ENCODE measurements at regions not wholly inside any gene's neighbourhood (a gene's known extent, or its start where the extent isn't known, plus 50 kb on each side); places are given as distances from the start of the nearest gene placed in this dataset.
A peak's percentile ranks its signal among the peaks of the same experiment; 100 is the strongest.
"Not testable (repeated sequence)": the region's sequence is repeated elsewhere in the genome, so short reads cannot be mapped to it uniquely, and the experiment has no call there.

DNA sequence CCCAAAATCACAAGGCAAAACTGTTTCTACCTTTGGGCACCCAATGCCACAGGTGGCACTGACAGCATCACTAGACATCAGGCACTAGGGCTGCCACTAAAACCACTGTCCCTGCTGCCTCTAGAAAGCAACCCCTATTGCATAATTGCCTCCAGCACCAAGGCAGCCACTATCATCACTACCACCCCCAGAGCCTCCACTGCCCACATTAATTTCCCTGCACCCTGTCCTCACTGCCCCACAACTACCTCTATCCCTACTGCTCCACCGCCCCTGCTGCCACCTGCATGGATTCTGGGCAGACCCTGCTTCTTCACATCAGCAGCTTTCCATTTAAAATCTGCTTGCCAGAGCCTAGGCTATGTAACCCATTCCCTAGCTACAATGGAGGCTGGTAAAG is 68.6 kb upstream of the CACHD1 start:
- Mint-ChIP-seq H3K27ac (no peak overlapping the region), H3K9me3 (no peaks in the 10 kb centered on the region), H3K36me3 (no peaks in the 10 kb centered on the region)
- ATAC-seq (no peak), DNase-seq (ENCODE audit: low spot score in 2 of 2) (no peak)

DNA sequence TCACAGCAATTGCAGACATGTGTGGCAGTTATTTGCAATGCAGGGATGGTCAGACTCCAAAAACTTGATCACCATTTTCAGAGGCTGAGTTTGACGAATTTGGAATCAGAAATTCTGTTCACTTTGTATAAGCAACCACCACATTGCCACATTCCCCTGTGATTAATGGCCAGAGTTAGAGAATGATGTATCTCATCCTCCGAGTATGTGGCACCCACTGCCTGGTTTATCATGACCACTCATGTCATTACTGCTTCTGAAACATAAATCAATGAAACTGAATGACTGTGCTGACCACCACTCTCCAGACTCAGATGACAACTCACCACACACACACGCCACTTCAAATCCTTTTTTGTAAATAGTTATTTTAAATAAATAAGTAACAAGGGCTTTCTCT is 66.6 kb upstream of the CACHD1 start:
- Mint-ChIP-seq H3K27ac (no peak overlapping the region), H3K36me3 (no peaks in the 10 kb centered on the region), H3K9me3 (no peaks in the 10 kb centered on the region)
- DNase-seq (ENCODE audit: low spot score in 2 of 2), result no peak
- ATAC-seq, result peak; percentile 41 to 57

DNA sequence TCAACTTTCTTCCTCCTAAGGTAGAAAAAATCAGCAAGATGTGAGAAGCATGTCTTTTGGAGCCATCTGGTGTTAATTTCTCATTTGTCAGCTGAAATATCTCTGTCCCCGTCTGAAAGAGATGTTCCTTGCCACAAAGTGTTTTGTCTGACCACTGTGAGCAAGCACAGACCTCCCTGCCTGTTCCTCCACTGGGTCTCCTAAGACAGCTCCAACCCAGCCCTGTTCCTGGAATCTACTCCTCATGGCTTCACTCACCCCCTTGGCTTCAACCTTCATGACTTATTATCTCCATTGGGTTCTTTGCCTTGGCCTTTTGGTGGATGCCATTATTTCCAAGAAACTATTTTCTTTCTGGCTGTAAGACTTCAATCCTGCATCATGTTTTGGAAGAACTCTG is 65.7 kb upstream of the CACHD1 start:
- ATAC-seq (no peak), DNase-seq (ENCODE audit: low spot score in 2 of 2) (no peak)
- Mint-ChIP-seq H3K36me3 (no peaks in the 10 kb centered on the region), H3K9me3 (no peaks in the 10 kb centered on the region), H3K27ac (no peak overlapping the region)

DNA sequence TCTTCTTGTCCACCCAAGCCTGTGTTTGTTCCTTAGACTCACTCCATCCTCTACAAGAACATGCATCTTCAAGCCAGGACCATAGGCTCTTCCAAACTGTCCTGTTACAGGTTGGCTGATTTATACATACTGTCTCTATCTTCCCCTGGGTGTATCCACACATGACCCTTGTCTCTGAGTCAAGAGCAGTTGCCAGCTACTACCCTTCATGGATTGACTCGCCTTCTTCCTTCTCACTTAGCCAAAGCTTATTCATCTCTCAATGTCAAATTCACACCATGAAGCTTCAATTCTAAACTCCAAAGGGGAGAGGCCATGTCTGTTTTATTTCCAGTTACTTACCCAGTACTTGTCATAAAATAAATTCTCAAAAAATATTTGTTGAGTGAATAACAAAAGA is 64.1 kb upstream of the CACHD1 start:
- Mint-ChIP-seq H3K9me3 (no peaks in the 10 kb centered on the region), H3K36me3 (no peaks in the 10 kb centered on the region), H3K27ac (no peak overlapping the region)
- DNase-seq (ENCODE audit: low spot score in 2 of 2) (no peak), ATAC-seq (no peak)

DNA sequence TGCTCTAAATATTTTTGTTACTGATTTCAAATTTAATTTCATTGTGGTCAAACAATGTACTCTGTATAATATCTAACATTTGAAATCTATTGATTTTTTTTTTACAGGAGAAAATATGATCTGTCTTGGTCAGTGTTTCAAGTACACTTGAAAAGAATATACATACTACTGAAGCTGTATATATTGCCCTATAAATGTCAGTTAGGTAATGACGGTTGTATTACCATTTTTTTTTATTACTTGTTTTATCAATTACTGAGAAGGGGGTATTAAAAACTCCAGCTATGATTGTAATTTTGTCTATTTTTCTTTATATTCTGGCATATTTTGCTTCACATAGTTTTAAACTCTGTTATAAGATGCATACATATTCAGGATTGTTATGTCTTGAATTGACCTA is 59.7 kb upstream of the CACHD1 start:
- DNase-seq (ENCODE audit: low spot score in 2 of 2), result no peak
- Mint-ChIP-seq H3K9me3 (no peaks in the 10 kb centered on the region), H3K36me3 (no peaks in the 10 kb centered on the region), H3K27ac (no peak overlapping the region)
- no peak for ATAC-seq

DNA sequence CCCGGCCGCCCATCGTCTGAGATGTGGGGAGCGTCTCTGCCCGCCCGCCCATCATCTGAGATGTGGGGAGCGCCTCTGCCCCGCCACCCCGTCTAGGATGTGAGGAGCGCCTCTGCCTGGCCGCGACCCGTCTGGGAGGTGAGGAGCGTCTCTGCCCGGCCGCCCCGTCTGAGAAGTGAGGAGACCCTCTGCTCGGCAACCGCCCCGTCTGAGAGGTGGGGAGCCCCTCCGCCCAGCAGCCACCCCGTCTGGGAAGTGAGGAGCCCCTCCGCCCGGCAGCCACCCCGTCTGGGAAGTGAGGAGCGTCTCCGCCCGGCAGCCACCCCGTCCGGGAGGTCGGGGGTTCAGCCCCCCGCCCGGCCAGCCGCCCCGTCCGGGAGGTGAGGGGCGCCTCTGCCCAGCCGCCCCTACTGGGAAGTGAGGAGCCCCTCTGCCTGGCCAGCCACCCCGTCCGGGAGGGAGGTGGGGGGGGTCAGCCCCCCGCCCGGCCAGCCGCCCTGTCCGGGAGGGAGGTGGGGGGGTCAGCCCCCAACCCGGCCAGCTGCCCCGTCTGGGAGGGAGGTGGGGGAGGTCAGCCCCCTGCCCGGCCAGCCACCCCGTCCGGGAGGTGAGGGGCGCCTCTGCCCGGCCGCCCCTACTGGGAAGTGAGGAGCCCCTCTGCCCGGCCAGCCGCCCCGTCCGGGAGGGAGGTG is 54.9 kb upstream of the CACHD1 start:
- H3K9me3 Mint-ChIP-seq; H3K36me3 Mint-ChIP-seq; ATAC-seq; DNase-seq (ENCODE audit: low spot score in 2 of 2); H3K27ac Mint-ChIP-seq: not testable (repeated sequence)

DNA sequence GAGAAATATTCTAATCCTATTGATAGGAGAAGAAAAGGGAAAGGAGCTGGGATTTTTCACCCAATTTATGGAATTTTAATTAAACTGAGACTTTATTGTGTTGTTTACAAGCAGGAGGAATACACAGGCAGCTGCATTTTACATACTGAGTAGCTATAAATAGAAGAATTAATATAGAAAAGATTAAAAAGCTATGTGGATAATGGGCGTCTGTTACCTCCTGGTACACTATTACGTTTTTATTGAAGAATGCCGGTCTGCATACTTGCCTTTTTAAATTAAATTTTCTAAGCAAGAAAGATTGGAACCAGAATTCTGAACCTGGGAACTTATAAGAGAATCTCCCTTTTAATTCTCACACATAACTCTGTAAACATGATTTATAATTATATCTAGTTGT is 52.1 kb upstream of the CACHD1 start:
- no peaks in the 10 kb centered on the region for H3K9me3 Mint-ChIP-seq
- ATAC-seq, result no peak
- no peak for DNase-seq (ENCODE audit: low spot score in 2 of 2)
- no peaks in the 10 kb centered on the region for H3K36me3 Mint-ChIP-seq
- no peak overlapping the region for H3K27ac Mint-ChIP-seq

Data from activated naive CD4-positive, alpha-beta T cell treated with anti-CD3 and anti-CD28 coated beads, Interleukin-2, amount 50 U/mL, for 72 hours (primary cell).